BLaER1 (cell line): ENCODE measurements at regions not wholly inside any gene's neighbourhood (a gene's known extent, or its start where the extent isn't known, plus 50 kb on each side); places are given as distances from the start of the nearest gene placed in this dataset.

Experiments used
- H3K27ac ChIP-seq: shearing (Covaris generic); formaldehyde crosslinking; 2 replicates; pipeline ENCODE4 v1.8.1; 2022
- H3K27me3 ChIP-seq: shearing (Covaris generic); formaldehyde crosslinking; 2 replicates; pipeline ENCODE4 v1.8.1; 2022
- H3K36me3 ChIP-seq: shearing (Covaris generic); formaldehyde crosslinking; 2 replicates; pipeline ENCODE4 v1.8.1; 2022
- H3K4me1 ChIP-seq: shearing (Covaris generic); formaldehyde crosslinking; 2 replicates; pipeline ENCODE4 v1.8.1; 2022
- H3K4me2 ChIP-seq: shearing (Covaris generic); formaldehyde crosslinking; 2 replicates; pipeline ENCODE4 v1.8.1; 2022
- H3K4me3 ChIP-seq: shearing (Covaris generic); formaldehyde crosslinking; 2 replicates; pipeline ENCODE4 v1.8.1; 2022
- H3K9ac ChIP-seq: shearing (Covaris generic); formaldehyde crosslinking; 2 replicates; pipeline ENCODE4 v1.8.1; 2022
- H3K9me3 ChIP-seq: shearing (Covaris generic); formaldehyde crosslinking; 2 replicates; pipeline ENCODE4 v1.8.1; 2022
- H4K20me1 ChIP-seq: shearing (Covaris generic); formaldehyde crosslinking; 2 replicates; pipeline ENCODE4 v1.8.1; 2022
- Cebpa-rat ChIP-seq: shearing (Covaris generic); IDR thresholded peaks from 2 replicates; pipeline ENCODE4 v1.8.1; 2022

DNA sequence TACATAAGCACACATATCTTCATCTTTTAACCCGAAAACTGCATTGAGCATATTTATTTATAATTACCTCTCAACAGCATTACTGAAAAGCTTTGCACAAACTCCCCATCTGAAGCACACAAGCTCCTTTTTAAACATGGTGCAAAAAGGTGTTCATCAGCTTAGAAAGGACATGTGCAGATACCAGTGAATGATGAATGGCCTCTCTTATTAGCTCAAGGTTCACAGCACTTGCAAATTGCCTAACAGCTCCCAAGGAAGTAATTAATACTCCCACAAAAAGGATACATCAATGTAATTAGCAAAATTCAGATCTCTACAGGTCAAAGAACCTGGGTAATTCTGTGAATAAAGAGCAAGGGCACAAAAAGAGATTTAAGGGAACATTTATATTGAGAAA is 422.0 kb downstream of the HINT1 start:
- no peaks in the 10 kb centered on the region for H4K20me1 ChIP-seq
- TF ChIP-seq Cebpa-rat: no peak
- no peak overlapping the region for H3K4me3 ChIP-seq
- H3K4me2 ChIP-seq: no peak overlapping the region
- H3K27ac ChIP-seq: no peak overlapping the region
- H3K9me3 ChIP-seq: peaks cover 29% of the 10 kb centered on the region
- no peaks in the 10 kb centered on the region for H3K27me3 ChIP-seq
- H3K9ac ChIP-seq: no peak overlapping the region
- no peaks in the 10 kb centered on the region for H3K4me1 ChIP-seq
- no peaks in the 10 kb centered on the region for H3K36me3 ChIP-seq

DNA sequence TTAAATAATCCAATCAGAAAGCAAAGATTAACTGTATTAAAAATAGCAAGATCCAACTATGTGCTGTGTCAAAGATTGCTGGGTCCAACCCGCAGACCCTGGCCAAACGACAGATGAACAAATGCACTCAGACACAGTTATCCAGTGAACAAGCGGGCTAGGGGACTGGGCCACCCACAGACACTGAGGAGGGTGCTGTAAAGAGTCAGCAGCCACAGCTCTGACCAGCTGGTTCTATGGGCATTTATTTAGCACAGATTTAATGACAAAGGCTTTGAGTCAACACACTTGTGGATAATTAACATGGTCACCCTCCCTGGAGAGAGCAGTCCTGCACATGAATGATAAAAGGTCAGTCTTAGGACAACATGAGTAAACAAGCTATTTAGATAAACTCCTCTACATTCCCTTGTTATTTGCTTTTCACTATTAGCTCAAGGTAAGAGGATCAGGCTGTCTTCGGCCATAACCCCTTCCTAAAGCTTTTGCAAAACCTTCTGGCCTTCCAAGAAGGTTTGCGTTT is 424.9 kb downstream of the HINT1 start:
- Histone ChIP-seq H3K4me2 (no peak overlapping the region), H3K36me3 (no peaks in the 10 kb centered on the region), H3K27me3 (no peaks in the 10 kb centered on the region), H3K27ac (no peak overlapping the region), H3K4me3 (no peak overlapping the region), H3K9ac (no peak overlapping the region), H3K4me1 (no peaks in the 10 kb centered on the region), H3K9me3 (peaks cover 12% of the 10 kb centered on the region), H4K20me1 (no peaks in the 10 kb centered on the region)
- no peak for TF ChIP-seq Cebpa-rat

DNA sequence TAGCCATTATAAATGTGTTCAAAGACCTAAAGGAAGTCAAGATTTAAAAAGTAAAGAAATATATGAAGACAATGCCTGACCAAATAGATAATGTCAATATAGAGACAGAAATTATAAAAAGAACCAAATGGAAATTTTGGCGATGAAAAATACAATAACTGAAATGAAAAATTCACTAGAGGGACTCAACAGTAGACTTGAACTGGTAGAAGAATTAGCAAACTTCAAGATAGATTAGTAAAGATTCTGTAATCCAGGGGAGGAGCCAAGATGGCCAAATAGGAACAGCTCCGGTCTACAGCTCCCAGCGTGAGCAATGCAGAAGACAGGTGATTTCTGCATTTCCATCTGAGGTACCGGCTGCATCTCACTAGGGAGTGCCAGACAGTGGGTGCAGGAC is 433.2 kb downstream of the HINT1 start:
- H3K9me3 ChIP-seq: peaks cover 11% of the 10 kb centered on the region; the same call in 1 of the 2 replicates
- no peak overlapping the region for H3K4me2 ChIP-seq
- H3K4me1 ChIP-seq: no peaks in the 10 kb centered on the region
- no peak overlapping the region for H3K4me3 ChIP-seq
- no peaks in the 10 kb centered on the region for H3K36me3 ChIP-seq
- no peak for TF ChIP-seq Cebpa-rat
- H4K20me1 ChIP-seq: no peaks in the 10 kb centered on the region
- H3K27me3 ChIP-seq: no peaks in the 10 kb centered on the region
- no peak overlapping the region for H3K9ac ChIP-seq
- H3K27ac ChIP-seq: no peak overlapping the region

DNA sequence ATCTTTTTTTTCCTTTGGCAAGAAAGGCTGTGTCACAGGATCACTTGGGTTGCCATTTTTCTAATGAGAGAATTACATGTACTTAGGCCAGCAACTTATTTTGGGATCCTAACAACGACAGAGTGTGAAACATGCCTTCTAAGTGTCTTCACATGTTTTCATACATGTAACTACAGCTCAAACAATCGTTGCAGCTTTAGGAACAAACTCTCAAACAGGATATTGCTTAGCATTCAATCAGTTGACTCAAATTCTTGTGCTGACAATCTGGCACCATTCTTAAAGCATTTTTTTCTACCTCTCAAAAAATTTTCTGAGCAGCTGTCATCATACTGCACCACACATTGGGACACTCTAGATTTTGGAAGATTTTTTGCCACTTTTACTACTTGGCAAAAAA is 435.5 kb downstream of the HINT1 start:
- no peak for TF ChIP-seq Cebpa-rat
- H3K9me3 ChIP-seq: peaks cover 11% of the 10 kb centered on the region; the same call in 1 of the 2 replicates
- no peaks in the 10 kb centered on the region for H3K36me3 ChIP-seq
- no peak overlapping the region for H3K9ac ChIP-seq
- no peak overlapping the region for H3K4me2 ChIP-seq
- no peaks in the 10 kb centered on the region for H4K20me1 ChIP-seq
- H3K4me3 ChIP-seq: no peak overlapping the region
- no peaks in the 10 kb centered on the region for H3K4me1 ChIP-seq
- no peak overlapping the region for H3K27ac ChIP-seq
- no peaks in the 10 kb centered on the region for H3K27me3 ChIP-seq

DNA sequence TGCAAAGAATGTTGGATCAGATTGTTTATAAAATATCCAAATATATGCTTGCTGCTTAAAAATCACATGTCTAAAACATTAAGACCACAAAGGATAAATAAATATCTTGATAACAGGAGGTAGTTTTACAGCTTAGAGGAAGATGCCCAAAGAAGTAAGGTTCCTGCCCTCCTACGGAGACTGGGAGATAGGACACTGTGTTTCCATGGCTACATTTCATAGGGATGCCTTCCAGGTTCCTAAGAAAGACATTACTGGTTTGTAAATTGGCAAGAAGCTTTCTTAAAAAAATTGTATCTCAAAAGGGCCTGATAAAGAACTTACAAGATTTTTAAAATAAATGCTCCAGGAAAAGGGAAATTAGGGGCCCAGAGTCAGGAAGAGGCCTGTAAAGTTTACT is 437.2 kb downstream of the HINT1 start:
- no peak for TF ChIP-seq Cebpa-rat

DNA sequence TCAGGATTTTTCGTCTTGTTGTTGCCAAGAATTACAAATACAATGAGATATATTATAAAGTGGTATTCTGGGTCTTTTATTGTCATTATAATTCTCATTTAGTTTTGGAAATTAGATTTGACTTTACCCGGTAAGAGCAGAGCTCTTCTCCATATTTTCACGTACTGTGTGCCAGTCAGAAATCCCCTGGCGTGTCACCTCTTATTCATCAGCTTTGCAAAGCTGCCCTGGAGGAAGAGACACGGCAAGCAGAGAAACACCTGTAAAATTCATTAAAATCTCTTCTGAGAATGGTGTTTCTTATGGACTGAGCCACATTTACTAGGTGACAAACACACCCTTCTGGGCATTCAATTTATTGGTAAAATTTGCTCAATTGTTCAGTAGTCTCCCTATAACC is 440.4 kb downstream of the HINT1 start:
- Histone ChIP-seq H3K4me3 (no peak overlapping the region), H3K27ac (no peak overlapping the region), H3K4me2 (no peak overlapping the region), H3K4me1 (no peaks in the 10 kb centered on the region), H3K9me3 (no peaks in the 10 kb centered on the region), H3K9ac (no peak overlapping the region), H4K20me1 (no peaks in the 10 kb centered on the region), H3K27me3 (no peaks in the 10 kb centered on the region), H3K36me3 (no peaks in the 10 kb centered on the region)
- TF ChIP-seq Cebpa-rat: no peak

More for the DNA sequence above, 437.2 kb downstream of the HINT1 start:
- Histone ChIP-seq H3K36me3 (no peaks in the 10 kb centered on the region), H3K9me3 (peaks cover 11% of the 10 kb centered on the region; the same call in 1 of the 2 replicates), H3K27me3 (no peaks in the 10 kb centered on the region), H3K9ac (no peak overlapping the region), H3K4me3 (no peak overlapping the region), H4K20me1 (no peaks in the 10 kb centered on the region), H3K4me1 (no peaks in the 10 kb centered on the region), H3K4me2 (no peak overlapping the region), H3K27ac (no peak overlapping the region)

DNA sequence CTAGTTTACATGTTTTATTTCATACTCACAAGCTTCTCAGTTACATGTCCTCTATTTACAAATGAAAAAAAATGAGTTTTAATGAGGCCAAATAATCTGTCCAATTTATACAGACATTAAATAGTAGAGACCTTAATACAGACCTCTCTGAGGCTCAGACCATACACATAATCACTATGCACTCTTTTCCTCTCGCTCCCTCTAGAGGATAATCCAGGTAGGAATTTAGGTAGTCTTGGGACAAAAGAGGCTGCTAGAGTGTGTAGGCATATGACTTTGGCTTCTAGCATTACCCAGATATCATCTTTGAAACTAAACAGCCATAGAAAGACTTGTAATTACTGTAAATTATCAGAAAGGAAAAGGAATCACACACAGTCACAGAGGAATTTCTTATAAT is 444.7 kb downstream of the HINT1 start:
- Histone ChIP-seq H3K27me3 (no peaks in the 10 kb centered on the region), H3K4me3 (no peak overlapping the region), H4K20me1 (no peaks in the 10 kb centered on the region), H3K4me2 (no peak overlapping the region), H3K27ac (no peak overlapping the region), H3K36me3 (no peaks in the 10 kb centered on the region), H3K9ac (no peak overlapping the region), H3K4me1 (no peaks in the 10 kb centered on the region), H3K9me3 (no peaks in the 10 kb centered on the region)
- TF ChIP-seq Cebpa-rat: no peak

DNA sequence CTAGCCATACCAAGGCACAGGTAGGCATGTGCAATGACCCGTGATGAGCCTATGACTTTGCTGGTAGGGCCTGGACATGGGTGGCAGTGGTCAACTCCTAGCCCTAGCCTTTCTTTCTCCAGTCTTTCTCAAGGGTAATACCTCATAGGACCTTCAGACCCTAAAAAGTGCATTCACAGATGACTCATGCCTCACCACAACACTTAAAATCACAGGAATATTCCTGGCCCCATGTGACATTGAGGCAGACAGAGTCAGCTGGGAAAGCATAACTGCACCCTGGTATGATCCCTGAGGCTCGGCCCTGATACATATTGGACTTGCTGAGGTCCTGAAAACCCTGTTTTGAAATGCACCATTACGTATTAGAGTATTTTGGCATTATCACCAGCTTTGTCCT is 449.5 kb downstream of the HINT1 start:
- TF ChIP-seq Cebpa-rat: no peak
- no peaks in the 10 kb centered on the region for H3K9me3 ChIP-seq
- no peak overlapping the region for H3K9ac ChIP-seq
- no peak overlapping the region for H3K4me3 ChIP-seq
- H3K4me1 ChIP-seq: no peaks in the 10 kb centered on the region
- no peak overlapping the region for H3K27ac ChIP-seq
- no peaks in the 10 kb centered on the region for H4K20me1 ChIP-seq
- H3K36me3 ChIP-seq: no peaks in the 10 kb centered on the region
- H3K4me2 ChIP-seq: no peak overlapping the region
- no peaks in the 10 kb centered on the region for H3K27me3 ChIP-seq

DNA sequence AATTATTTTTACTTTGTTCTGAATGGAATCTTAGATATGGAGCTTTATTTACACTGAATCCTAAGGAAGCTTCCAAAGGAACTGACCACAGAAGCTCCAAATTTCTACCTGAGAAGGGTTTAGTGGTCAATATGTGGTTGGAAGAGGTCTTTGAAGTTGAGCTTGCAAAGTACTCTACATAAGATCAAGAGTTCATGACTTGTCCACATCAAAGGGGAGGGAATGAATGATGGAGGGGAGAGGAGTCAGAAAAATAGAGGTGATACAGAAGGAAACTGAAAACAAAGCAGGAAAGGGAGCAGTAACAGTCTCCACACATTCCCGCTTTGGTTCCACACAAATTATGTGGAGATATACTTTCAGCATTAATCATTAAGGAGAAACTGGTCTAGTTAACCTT is 450.9 kb downstream of the HINT1 start:
- Histone ChIP-seq H4K20me1 (no peaks in the 10 kb centered on the region), H3K27me3 (no peaks in the 10 kb centered on the region), H3K9me3 (no peaks in the 10 kb centered on the region)

DNA sequence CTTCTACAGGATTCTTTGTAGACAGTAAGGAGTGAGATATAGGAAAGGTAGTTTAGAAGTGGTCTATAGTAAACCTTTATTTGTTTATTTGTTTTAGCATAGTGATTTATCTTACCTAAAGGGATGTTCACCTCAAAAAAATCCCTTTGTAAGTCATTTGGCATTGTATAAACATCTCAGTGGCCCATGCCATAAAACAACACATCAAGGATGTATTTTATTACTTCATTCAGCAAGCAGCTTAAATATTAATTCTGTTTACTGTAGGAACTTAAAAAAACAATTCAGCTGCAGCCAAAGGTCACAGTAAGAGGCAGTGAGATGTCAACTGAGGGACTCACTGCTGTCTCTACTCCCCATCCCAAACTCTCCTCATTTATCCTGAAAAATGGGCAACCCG is 452.7 kb downstream of the HINT1 start:
- H3K9ac ChIP-seq: no peak overlapping the region
- H3K27me3 ChIP-seq: no peaks in the 10 kb centered on the region
- H3K9me3 ChIP-seq: no peaks in the 10 kb centered on the region
- no peak overlapping the region for H3K4me2 ChIP-seq
- H3K27ac ChIP-seq: no peak overlapping the region
- no peaks in the 10 kb centered on the region for H3K4me1 ChIP-seq
- H3K36me3 ChIP-seq: no peaks in the 10 kb centered on the region
- no peak for TF ChIP-seq Cebpa-rat
- H4K20me1 ChIP-seq: no peaks in the 10 kb centered on the region
- H3K4me3 ChIP-seq: no peak overlapping the region

More for the DNA sequence above, 450.9 kb downstream of the HINT1 start:
- Histone ChIP-seq H3K4me1 (no peaks in the 10 kb centered on the region), H3K4me2 (no peak overlapping the region), H3K9ac (no peak overlapping the region), H3K36me3 (no peaks in the 10 kb centered on the region), H3K4me3 (no peak overlapping the region), H3K27ac (no peak overlapping the region)
- TF ChIP-seq Cebpa-rat: no peak

DNA sequence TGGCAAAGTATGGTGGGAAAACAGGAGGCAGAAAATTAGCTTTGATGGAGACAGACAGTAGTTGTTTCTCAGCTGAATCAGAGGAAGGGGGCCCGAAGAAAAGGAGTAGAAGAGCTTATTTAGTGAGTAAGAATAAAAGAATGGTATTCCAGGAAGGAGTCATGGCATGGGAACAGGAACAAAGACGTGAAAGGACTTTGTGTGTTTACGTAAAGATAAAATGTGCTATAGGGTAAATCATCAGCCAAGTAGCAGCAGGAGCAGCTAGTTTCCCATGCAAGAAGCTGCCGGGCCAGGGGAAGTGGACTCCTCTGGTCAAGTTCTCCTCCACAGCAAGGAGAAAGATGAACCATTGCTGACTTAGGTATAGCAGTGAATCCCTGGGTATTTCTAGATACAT is 454.5 kb downstream of the HINT1 start:
- Histone ChIP-seq H3K27ac (no peak overlapping the region), H3K4me1 (no peaks in the 10 kb centered on the region), H3K4me2 (no peak overlapping the region), H4K20me1 (no peaks in the 10 kb centered on the region), H3K4me3 (no peak overlapping the region), H3K9me3 (no peaks in the 10 kb centered on the region), H3K27me3 (no peaks in the 10 kb centered on the region), H3K9ac (no peak overlapping the region), H3K36me3 (no peaks in the 10 kb centered on the region)
- TF ChIP-seq Cebpa-rat: no peak
